ENCODE measurements at regions not wholly inside any gene's neighbourhood (a gene's known extent, or its start where the extent isn't known, plus 50 kb on each side); places are given as distances from the start of the nearest gene placed in this dataset.

GRCh38 chr1:70498666-70499065 lies 87.6 kb downstream of the CTH start:
- Histone ChIP-seq H2AK5ac (ENCODE audit: low read depth, low read length) (no peak overlapping the region), H2AFZ (ENCODE audit: low read length) (no peak overlapping the region)
- no CpG with 5 or more reads among the region's 2 CpGs for WGBS, 2 donors (ENCODE audit: extremely low coverage in 2 of 2, insufficient read length in 2 of 2, insufficient replicate concordance in 1 of 2)

GRCh38 chr1:70499695-70500094 lies 88.6 kb downstream of the CTH start:
- no peak for DNase-seq (ENCODE audit: low spot score)
- Histone ChIP-seq H3K4me1 (ENCODE audit: control insufficient read depth in 2 of 2, insufficient read depth in 1 of 2, low read depth in 1 of 2, low read length in 2 of 2) (no peaks in the 10 kb centered on the region), H2BK5ac (ENCODE audit: low read length) (no peak overlapping the region), H3K23ac (ENCODE audit: low read depth, low read length, poor library complexity) (no peak overlapping the region), H3K27me3 (ENCODE audit: control insufficient read depth in 3 of 3, insufficient read depth in 3 of 3, low read depth in 1 of 3, low read length in 3 of 3) (no peaks in the 10 kb centered on the region), H2BK15ac (ENCODE audit: low read length) (no peak overlapping the region), H3K18ac (ENCODE audit: low read length) (no peak overlapping the region), H4K8ac (ENCODE audit: low read depth, low read length) (no peak overlapping the region), H2AK5ac (ENCODE audit: low read depth, low read length) (no peak overlapping the region), H3K79me1 (ENCODE audit: low read depth, low read length) (no peaks in the 10 kb centered on the region), H3K27ac (replicated peaks; ENCODE audit: low read length) (no peak overlapping the region), H2BK12ac (ENCODE audit: low read length) (no peak overlapping the region), H3K4me2 (ENCODE audit: insufficient read depth, low read length, poor library complexity, severe bottlenecking) (no peak overlapping the region), H3K36me3 (replicated peaks in 1 of 2; ENCODE audit: control insufficient read depth in 2 of 2, insufficient read depth in 2 of 2, low read length in 2 of 2) (no peaks in the 10 kb centered on the region), H3K9ac (ENCODE audit: low read depth, low read length, poor library complexity) (no peak overlapping the region), H3K9me3 (replicated peaks in 1 of 2; ENCODE audit: control insufficient read depth in 2 of 2, insufficient read depth in 1 of 2, low read depth in 1 of 2, low read length in 2 of 2) (no peaks in the 10 kb centered on the region), H2BK120ac (ENCODE audit: low read depth, low read length) (no peak overlapping the region), H3K14ac (ENCODE audit: low read length) (no peak overlapping the region), H3K4ac (ENCODE audit: low read length) (no peak overlapping the region), H4K91ac (ENCODE audit: low read depth, low read length, poor library complexity) (no peak overlapping the region), H2AFZ (ENCODE audit: low read length) (no peak overlapping the region), H3K4me3 (ENCODE audit: low read length in 2 of 2) (no peak overlapping the region)
- WGBS, 2 donors (ENCODE audit: extremely low coverage in 2 of 2, insufficient read length in 2 of 2, insufficient replicate concordance in 1 of 2), result no CpG with 5 or more reads among the region's 1 CpG

More at GRCh38 chr1:70498666-70499065, 87.6 kb downstream of the CTH start:
- no peaks in the 10 kb centered on the region for H3K4me1 ChIP-seq (ENCODE audit: control insufficient read depth in 2 of 2, insufficient read depth in 1 of 2, low read depth in 1 of 2, low read length in 2 of 2)
- DNase-seq (ENCODE audit: low spot score), result no peak
- no peak overlapping the region for H3K27ac ChIP-seq (replicated peaks; ENCODE audit: low read length)
- no peak overlapping the region for H3K23ac ChIP-seq (ENCODE audit: low read depth, low read length, poor library complexity)
- H3K9ac ChIP-seq (ENCODE audit: low read depth, low read length, poor library complexity), result no peak overlapping the region
- H3K9me3 ChIP-seq (replicated peaks in 1 of 2; ENCODE audit: control insufficient read depth in 2 of 2, insufficient read depth in 1 of 2, low read depth in 1 of 2, low read length in 2 of 2), result no peaks in the 10 kb centered on the region
- no peak overlapping the region for H3K18ac ChIP-seq (ENCODE audit: low read length)
- no peak overlapping the region for H3K4ac ChIP-seq (ENCODE audit: low read length)
- H2BK5ac ChIP-seq (ENCODE audit: low read length), result no peak overlapping the region
- H3K36me3 ChIP-seq (replicated peaks in 1 of 2; ENCODE audit: control insufficient read depth in 2 of 2, insufficient read depth in 2 of 2, low read length in 2 of 2), result no peaks in the 10 kb centered on the region
- H3K27me3 ChIP-seq (ENCODE audit: control insufficient read depth in 3 of 3, insufficient read depth in 3 of 3, low read depth in 1 of 3, low read length in 3 of 3), result no peaks in the 10 kb centered on the region
- H3K14ac ChIP-seq (ENCODE audit: low read length), result no peak overlapping the region
- H2BK120ac ChIP-seq (ENCODE audit: low read depth, low read length), result no peak overlapping the region
- H2BK15ac ChIP-seq (ENCODE audit: low read length), result no peak overlapping the region
- H3K4me3 ChIP-seq (ENCODE audit: low read length in 2 of 2), result no peak overlapping the region
- H2BK12ac ChIP-seq (ENCODE audit: low read length), result no peak overlapping the region
- no peak overlapping the region for H4K8ac ChIP-seq (ENCODE audit: low read depth, low read length)
- no peaks in the 10 kb centered on the region for H3K79me1 ChIP-seq (ENCODE audit: low read depth, low read length)
- H4K91ac ChIP-seq (ENCODE audit: low read depth, low read length, poor library complexity), result no peak overlapping the region
- H3K4me2 ChIP-seq (ENCODE audit: insufficient read depth, low read length, poor library complexity, severe bottlenecking), result no peak overlapping the region

- H3K14ac ChIP-seq (ENCODE audit: low read length), result no peak overlapping the region
- H4K91ac ChIP-seq (ENCODE audit: low read depth, low read length, poor library complexity), result no peak overlapping the region
- H3K4ac ChIP-seq (ENCODE audit: low read length), result no peak overlapping the region
- DNase-seq (ENCODE audit: low spot score), result no peak
- no peak overlapping the region for H3K4me3 ChIP-seq (ENCODE audit: low read length in 2 of 2)
- no peak overlapping the region for H3K9ac ChIP-seq (ENCODE audit: low read depth, low read length, poor library complexity)
- no peak overlapping the region for H2BK120ac ChIP-seq (ENCODE audit: low read depth, low read length)
- no peak overlapping the region for H2BK15ac ChIP-seq (ENCODE audit: low read length)
- H3K79me1 ChIP-seq (ENCODE audit: low read depth, low read length), result no peaks in the 10 kb centered on the region
- no peak overlapping the region for H3K4me2 ChIP-seq (ENCODE audit: insufficient read depth, low read length, poor library complexity, severe bottlenecking)
- no peak overlapping the region for H4K8ac ChIP-seq (ENCODE audit: low read depth, low read length)
- no peak overlapping the region for H2BK12ac ChIP-seq (ENCODE audit: low read length)
- H2AK5ac ChIP-seq (ENCODE audit: low read depth, low read length), result no peak overlapping the region
- no peak overlapping the region for H2BK5ac ChIP-seq (ENCODE audit: low read length)
- no peak overlapping the region for H2AFZ ChIP-seq (ENCODE audit: low read length)
- no peaks in the 10 kb centered on the region for H3K9me3 ChIP-seq (replicated peaks in 1 of 2; ENCODE audit: control insufficient read depth in 2 of 2, insufficient read depth in 1 of 2, low read depth in 1 of 2, low read length in 2 of 2)
- H3K27ac ChIP-seq (replicated peaks; ENCODE audit: low read length), result no peak overlapping the region
- no peaks in the 10 kb centered on the region for H3K4me1 ChIP-seq (ENCODE audit: control insufficient read depth in 2 of 2, insufficient read depth in 1 of 2, low read depth in 1 of 2, low read length in 2 of 2)
- H3K18ac ChIP-seq (ENCODE audit: low read length), result no peak overlapping the region
- no peaks in the 10 kb centered on the region for H3K36me3 ChIP-seq (replicated peaks in 1 of 2; ENCODE audit: control insufficient read depth in 2 of 2, insufficient read depth in 2 of 2, low read length in 2 of 2)
- no CpG with 5 or more reads among the region's 1 CpG for WGBS, 2 donors (ENCODE audit: extremely low coverage in 2 of 2, insufficient read length in 2 of 2, insufficient replicate concordance in 1 of 2)
- H3K27me3 ChIP-seq (ENCODE audit: control insufficient read depth in 3 of 3, insufficient read depth in 3 of 3, low read depth in 1 of 3, low read length in 3 of 3), result no peaks in the 10 kb centered on the region
- no peak overlapping the region for H3K23ac ChIP-seq (ENCODE audit: low read depth, low read length, poor library complexity)
Observed at GRCh38 chr1:70503358-70503757, 92.3 kb downstream of the CTH start.

GRCh38 chr1:70504176-70504820 lies 93.2 kb downstream of the CTH start:
- no peak overlapping the region for H4K8ac ChIP-seq (ENCODE audit: low read depth, low read length)
- H3K9ac ChIP-seq (ENCODE audit: low read depth, low read length, poor library complexity), result no peak overlapping the region
- no peak overlapping the region for H2BK12ac ChIP-seq (ENCODE audit: low read length)
- DNase-seq (ENCODE audit: low spot score), result no peak
- no peaks in the 10 kb centered on the region for H3K79me1 ChIP-seq (ENCODE audit: low read depth, low read length)
- no peak overlapping the region for H3K4ac ChIP-seq (ENCODE audit: low read length)
- H3K27ac ChIP-seq (replicated peaks; ENCODE audit: low read length), result no peak overlapping the region
- H3K36me3 ChIP-seq (replicated peaks in 1 of 2; ENCODE audit: control insufficient read depth in 2 of 2, insufficient read depth in 2 of 2, low read length in 2 of 2), result no peaks in the 10 kb centered on the region
- no peak overlapping the region for H2BK15ac ChIP-seq (ENCODE audit: low read length)
- no peak overlapping the region for H3K14ac ChIP-seq (ENCODE audit: low read length)
- no peak overlapping the region for H4K91ac ChIP-seq (ENCODE audit: low read depth, low read length, poor library complexity)
- H2AFZ ChIP-seq (ENCODE audit: low read length), result no peak overlapping the region
- no peak overlapping the region for H3K18ac ChIP-seq (ENCODE audit: low read length)
- no peak overlapping the region for H2BK5ac ChIP-seq (ENCODE audit: low read length)
- H3K4me1 ChIP-seq (ENCODE audit: control insufficient read depth in 2 of 2, insufficient read depth in 1 of 2, low read depth in 1 of 2, low read length in 2 of 2), result no peaks in the 10 kb centered on the region
- no peaks in the 10 kb centered on the region for H3K9me3 ChIP-seq (replicated peaks in 1 of 2; ENCODE audit: control insufficient read depth in 2 of 2, insufficient read depth in 1 of 2, low read depth in 1 of 2, low read length in 2 of 2)
- H3K4me3 ChIP-seq (ENCODE audit: low read length in 2 of 2), result no peak overlapping the region
- H3K27me3 ChIP-seq (ENCODE audit: control insufficient read depth in 3 of 3, insufficient read depth in 3 of 3, low read depth in 1 of 3, low read length in 3 of 3), result no peaks in the 10 kb centered on the region
- no peak overlapping the region for H3K23ac ChIP-seq (ENCODE audit: low read depth, low read length, poor library complexity)
- H3K4me2 ChIP-seq (ENCODE audit: insufficient read depth, low read length, poor library complexity, severe bottlenecking), result no peak overlapping the region
- WGBS, 2 donors (ENCODE audit: extremely low coverage in 2 of 2, insufficient read length in 2 of 2, insufficient replicate concordance in 1 of 2), result no CpG with 5 or more reads among the region's 7 CpGs
- H2AK5ac ChIP-seq (ENCODE audit: low read depth, low read length), result no peak overlapping the region
- H2BK120ac ChIP-seq (ENCODE audit: low read depth, low read length), result no peak overlapping the region
